Adipocyte (in vitro differentiated cells): ENCODE measurements at regions not wholly inside any gene's neighbourhood (a gene's known extent, or its start where the extent isn't known, plus 50 kb on each side); places are given as distances from the start of the nearest gene placed in this dataset.
"Not testable (repeated sequence)": the region's sequence is repeated elsewhere in the genome, so short reads cannot be mapped to it uniquely, and the experiment has no call there.

ENCODE experiments used
- DNase-seq: peaks from one replicate; pipeline ENCODE4 v3.0.0-alpha.2; 2015; ENCODE audit warnings: low read depth
- H3K27me3 ChIP-seq: replicated peaks from 2 replicates; pipeline ENCODE4 v1.7.0; 2013; ENCODE audit warnings: mild to moderate bottlenecking, low read length, moderate library complexity; ENCODE audit not compliant: control insufficient read depth, insufficient read depth
- H3K36me3 ChIP-seq: 2 replicates; pipeline ENCODE4 v1.7.0; 2013; ENCODE audit warnings: low read length, mild to moderate bottlenecking, moderate library complexity; ENCODE audit not compliant: control insufficient read depth, insufficient read depth, severe bottlenecking
- H3K4me1 ChIP-seq: 2 replicates; pipeline ENCODE4 v1.7.0; 2013; ENCODE audit warnings: mild to moderate bottlenecking, low read length, moderate library complexity; ENCODE audit not compliant: control insufficient read depth, insufficient read depth
- H3K4me3 ChIP-seq: 2 replicates; pipeline ENCODE4 v1.7.0; 2013; ENCODE audit warnings: mild to moderate bottlenecking, low read length, moderate library complexity
- H3K9ac ChIP-seq: 2 replicates; pipeline ENCODE4 v1.7.0; 2013; ENCODE audit warnings: mild to moderate bottlenecking, low read length, moderate library complexity
- H3K9me3 ChIP-seq: 2 replicates; pipeline ENCODE4 v1.7.0; 2013; ENCODE audit warnings: mild to moderate bottlenecking, low read length, moderate library complexity; ENCODE audit not compliant: control insufficient read depth

- Histone ChIP-seq H3K9me3 (peaks cover 8% of the 10 kb centered on the region), H3K4me1 (no peaks in the 10 kb centered on the region), H3K36me3 (no peaks in the 10 kb centered on the region), H3K4me3 (no peak overlapping the region), H3K9ac (no peak overlapping the region), H3K27me3 (peaks cover 43% of the 10 kb centered on the region)
- no peak for DNase-seq
Measured at GRCh38 chr9:135402739-135403695, 76.6 kb upstream of the PPP1R26 start.

GRCh38 chr9:135403733-135404450 lies 75.7 kb upstream of the PPP1R26 start:
- Histone ChIP-seq H3K27me3 (peaks cover 50% of the 10 kb centered on the region), H3K36me3 (no peaks in the 10 kb centered on the region), H3K4me1 (no peaks in the 10 kb centered on the region), H3K9ac (no peak overlapping the region), H3K9me3 (peaks cover 8% of the 10 kb centered on the region), H3K4me3 (no peak overlapping the region)
- no peak for DNase-seq

GRCh38 chr9:135404451-135405144 lies 75.0 kb upstream of the PPP1R26 start:
- peaks cover 8% of the 10 kb centered on the region for H3K9me3 ChIP-seq
- H3K9ac ChIP-seq = no peak overlapping the region
- peaks cover 50% of the 10 kb centered on the region for H3K27me3 ChIP-seq
- no peaks in the 10 kb centered on the region for H3K36me3 ChIP-seq
- H3K4me1 ChIP-seq = no peaks in the 10 kb centered on the region
- H3K4me3 ChIP-seq = no peak overlapping the region
- DNase-seq = no peak

- not testable (repeated sequence) for H3K9me3 ChIP-seq, H3K4me3 ChIP-seq, H3K9ac ChIP-seq, H3K36me3 ChIP-seq, DNase-seq, H3K4me1 ChIP-seq
- H3K27me3 ChIP-seq = peaks cover 53% of the 10 kb centered on the region
Measured at GRCh38 chr9:135405145-135405464, 74.5 kb upstream of the PPP1R26 start.

GRCh38 chr9:135408476-135409254 lies 70.9 kb upstream of the PPP1R26 start:
- no peak overlapping the region for H3K9ac ChIP-seq
- H3K4me1 ChIP-seq = no peaks in the 10 kb centered on the region
- peaks cover 8% of the 10 kb centered on the region for H3K9me3 ChIP-seq
- peaks cover 49% of the 10 kb centered on the region for H3K27me3 ChIP-seq
- H3K4me3 ChIP-seq = no peak overlapping the region
- no peak for DNase-seq
- no peaks in the 10 kb centered on the region for H3K36me3 ChIP-seq

- Histone ChIP-seq H3K4me1 (no peaks in the 10 kb centered on the region), H3K36me3 (no peaks in the 10 kb centered on the region), H3K4me3 (no peak overlapping the region), H3K9ac (no peak overlapping the region), H3K27me3 (peaks cover 40% of the 10 kb centered on the region), H3K9me3 (peaks cover 8% of the 10 kb centered on the region)
- no peak for DNase-seq
Measured at GRCh38 chr9:135409286-135410200, 70.0 kb upstream of the PPP1R26 start.

GRCh38 chr9:135410421-135410820 lies 69.2 kb upstream of the PPP1R26 start:
- Histone ChIP-seq H3K9me3 (peaks cover 8% of the 10 kb centered on the region), H3K27me3 (peaks cover 36% of the 10 kb centered on the region), H3K4me3 (no peak overlapping the region), H3K4me1 (no peaks in the 10 kb centered on the region), H3K9ac (no peak overlapping the region), H3K36me3 (no peaks in the 10 kb centered on the region)
- DNase-seq = no peak

- DNase-seq = no peak
- H3K9ac ChIP-seq = no peak overlapping the region
- no peaks in the 10 kb centered on the region for H3K36me3 ChIP-seq
- no peak overlapping the region for H3K4me3 ChIP-seq
- H3K27me3 ChIP-seq = peaks cover 34% of the 10 kb centered on the region
- no peaks in the 10 kb centered on the region for H3K4me1 ChIP-seq
- peaks cover 8% of the 10 kb centered on the region for H3K9me3 ChIP-seq
Measured at GRCh38 chr9:135410831-135411473, 68.6 kb upstream of the PPP1R26 start.

- not testable (repeated sequence) for H3K9ac ChIP-seq, H3K36me3 ChIP-seq, DNase-seq, H3K9me3 ChIP-seq, H3K4me1 ChIP-seq, H3K4me3 ChIP-seq
- H3K27me3 ChIP-seq = peaks cover 33% of the 10 kb centered on the region
Measured at GRCh38 chr9:135411605-135412004, 68.0 kb upstream of the PPP1R26 start.
